NCI-H1930 (cell line): ENCODE measurements at regions not wholly inside any gene's neighbourhood (a gene's known extent, or its start where the extent isn't known, plus 50 kb on each side); places are given as distances from the start of the nearest gene placed in this dataset.
A peak's percentile ranks its signal among the peaks of the same experiment; 100 is the strongest.
"Not testable (repeated sequence)": the region's sequence is repeated elsewhere in the genome, so short reads cannot be mapped to it uniquely, and the experiment has no call there.

Source experiments
- DNase-seq, 2 experiments: peaks; one replicate each; lab custom pipeline; 2025; lab: John Stamatoyannopoulos, UW

GRCh38 chr2:217366266-217366895 lies 506.5 kb upstream of the TNP1 start:
- DNase-seq: peak in 1 of 2 experiments; percentile 32

- DNase-seq: no peak
Measured at GRCh38 chr2:217365656-217366055, 505.8 kb upstream of the TNP1 start.

- no peak for DNase-seq
Measured at GRCh38 chr2:217364224-217364623, 504.4 kb upstream of the TNP1 start.

- DNase-seq: no peak
Measured at GRCh38 chr2:217363470-217363869, 503.6 kb upstream of the TNP1 start.

- DNase-seq: no peak
Measured at GRCh38 chr2:217362710-217363109, 502.8 kb upstream of the TNP1 start.

GRCh38 chr2:217362286-217362685 lies 502.4 kb upstream of the TNP1 start:
- no peak for DNase-seq

- no peak for DNase-seq
Measured at GRCh38 chr2:217361483-217361880, 501.6 kb upstream of the TNP1 start.

GRCh38 chr2:217360781-217361482 lies 501.1 kb upstream of the TNP1 start:
- DNase-seq: no peak

- DNase-seq: no peak
Measured at GRCh38 chr2:217360111-217360510, 500.2 kb upstream of the TNP1 start.

- no peak for DNase-seq
Measured at GRCh38 chr2:217357886-217358620, 498.2 kb upstream of the TNP1 start.

- DNase-seq: no peak
Measured at GRCh38 chr2:217356781-217357180, 496.9 kb upstream of the TNP1 start.

- DNase-seq: no peak
Measured at GRCh38 chr2:217356142-217356541, 496.3 kb upstream of the TNP1 start.

GRCh38 chr2:217353591-217353990 lies 493.7 kb upstream of the TNP1 start:
- DNase-seq: no peak

GRCh38 chr2:217351378-217351777 lies 491.5 kb upstream of the TNP1 start:
- DNase-seq: no peak

GRCh38 chr2:217349251-217349650 lies 489.4 kb upstream of the TNP1 start:
- no peak for DNase-seq

GRCh38 chr2:217347630-217348029 lies 487.8 kb upstream of the TNP1 start:
- DNase-seq: not testable (repeated sequence)

- DNase-seq: not testable (repeated sequence)
Measured at GRCh38 chr2:217346043-217346442, 486.2 kb upstream of the TNP1 start.

GRCh38 chr2:217340899-217341298 lies 481.0 kb upstream of the TNP1 start:
- no peak for DNase-seq

GRCh38 chr2:217340176-217340575 lies 480.3 kb upstream of the TNP1 start:
- DNase-seq: no peak

GRCh38 chr2:217339753-217340152 lies 479.9 kb upstream of the TNP1 start:
- no peak for DNase-seq

- no peak for DNase-seq
Measured at GRCh38 chr2:217338306-217338916, 478.5 kb upstream of the TNP1 start.

- DNase-seq: no peak
Measured at GRCh38 chr2:217337771-217338170, 477.9 kb upstream of the TNP1 start.

- no peak for DNase-seq
Measured at GRCh38 chr2:217336694-217337093, 476.8 kb upstream of the TNP1 start.
